Activated CD8-positive, alpha-beta memory T cell treated with anti-CD3 and anti-CD28 coated beads for 36 hours (primary cell): ENCODE measurements at regions not wholly inside any gene's neighbourhood (a gene's known extent, or its start where the extent isn't known, plus 50 kb on each side); places are given as distances from the start of the nearest gene placed in this dataset.

Experiments used
- CTCF ChIA-PET: fragments of 350-600 bp; sonication (Branson Sonifier 250); formaldehyde crosslinking; loops from one replicate; lab custom pipeline; 2021; ENCODE audit warnings: antibody characterized with exemption; lab: Charles Lee
- POLR2A ChIA-PET: fragments of 350-600 bp; sonication (Branson Sonifier 250); formaldehyde crosslinking; loops from one replicate; lab custom pipeline; 2021; ENCODE audit warnings: antibody characterized with exemption; lab: Charles Lee

DNA sequence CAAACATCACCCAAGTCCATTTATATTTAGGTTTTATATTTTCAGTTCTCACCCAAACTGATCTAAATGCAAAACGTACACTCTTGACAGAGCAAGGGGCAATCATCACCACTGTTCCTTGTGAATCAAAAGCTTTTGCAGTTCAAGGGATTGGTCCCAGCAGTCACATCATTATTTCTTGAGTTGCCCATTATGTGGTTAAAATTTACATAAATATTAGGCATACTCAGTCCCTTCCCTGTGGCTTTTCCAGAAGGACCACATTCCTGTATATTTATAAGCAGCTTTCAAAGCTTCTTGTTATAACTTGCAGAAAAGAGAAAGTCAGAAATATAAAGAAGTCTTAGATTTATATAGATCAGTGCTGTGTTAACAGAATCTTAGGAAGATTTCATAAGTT is 224.4 kb downstream of the CLCN4 start:
- ChIA-PET CTCF (no interaction called here), POLR2A (no interaction called here)

DNA sequence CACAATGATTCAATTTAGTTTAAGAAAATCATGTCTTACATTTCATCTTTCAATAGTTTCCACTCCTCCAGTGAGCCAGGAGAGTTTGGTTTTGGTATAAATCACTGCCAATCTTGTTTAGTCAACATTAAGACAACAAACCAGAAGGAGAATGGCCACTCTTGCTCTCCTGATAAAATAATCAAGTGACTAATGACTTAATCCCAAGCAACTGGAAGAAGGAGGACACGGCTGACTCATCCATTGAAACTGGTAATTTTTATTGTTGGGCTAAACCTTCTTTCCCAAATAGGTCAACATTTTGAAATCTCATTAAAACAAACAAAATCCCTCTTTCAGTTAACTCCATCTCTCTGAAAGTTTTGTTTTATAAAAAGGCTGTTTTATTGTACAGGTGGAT is 230.2 kb downstream of the CLCN4 start:
- CTCF ChIA-PET, result no interaction called here

DNA sequence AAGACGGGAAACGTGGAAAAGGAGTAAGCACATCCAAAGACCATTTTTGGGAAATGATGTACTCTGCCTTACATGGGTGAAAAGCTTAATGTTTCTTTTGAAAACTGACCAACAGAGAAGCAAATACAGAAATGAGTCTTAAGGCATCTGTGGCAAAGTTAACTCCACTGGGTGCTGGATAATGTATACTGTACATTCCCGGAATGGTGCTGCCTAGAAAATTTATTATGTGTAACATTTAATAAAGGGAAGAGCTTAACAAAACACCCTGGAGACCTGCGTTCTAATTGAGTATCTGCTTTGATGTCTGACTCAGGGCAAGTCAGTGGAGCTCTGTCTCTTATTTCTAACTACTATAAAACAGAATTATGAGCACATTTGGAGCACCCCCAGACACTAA is 230.2 kb downstream of the MID1 start:
- POLR2A ChIA-PET, result no interaction called here
- CTCF ChIA-PET, result no interaction called here

More for the DNA sequence above, 230.2 kb downstream of the CLCN4 start:
- POLR2A ChIA-PET, result no interaction called here

- ChIA-PET CTCF (no interaction called here), POLR2A (no interaction called here)
Measured at GRCh38 chrX:10393241-10393640, 227.1 kb downstream of the MID1 start.

DNA sequence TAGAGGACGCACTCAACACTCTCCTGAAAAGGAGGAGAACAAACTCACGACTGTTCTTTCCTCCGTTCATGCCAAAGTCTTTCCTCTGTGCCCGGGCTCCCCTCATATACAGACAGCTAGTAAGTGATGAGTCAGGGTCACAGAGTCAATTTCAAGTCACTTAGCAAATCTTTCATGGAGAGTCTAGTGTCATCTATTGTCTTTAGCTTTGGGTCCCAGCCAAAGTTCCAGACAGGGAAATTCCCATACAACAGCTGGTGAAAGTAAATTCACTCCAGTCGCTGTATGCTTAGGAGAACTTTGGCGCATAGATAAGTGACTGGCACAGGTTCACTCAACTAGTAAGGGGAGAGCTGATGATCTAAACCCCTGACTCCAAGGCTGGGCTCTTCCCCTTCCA is 226.5 kb downstream of the MID1 start:
- CTCF ChIA-PET, result no interaction called here
- POLR2A ChIA-PET, result no interaction called here

- POLR2A ChIA-PET, result no interaction called here
- CTCF ChIA-PET, result no interaction called here
Measured at GRCh38 chrX:10395179-10395578, 225.2 kb downstream of the MID1 start.
